SKM-1 treated with dmso at 0.1 percent for 144 hours (cell line): ENCODE measurements at regions not wholly inside any gene's neighbourhood (a gene's known extent, or its start where the extent isn't known, plus 50 kb on each side); places are given as distances from the start of the nearest gene placed in this dataset.
"Not testable (repeated sequence)": the region's sequence is repeated elsewhere in the genome, so short reads cannot be mapped to it uniquely, and the experiment has no call there.

Experiments used
- DNase-seq: peaks from one replicate; lab custom pipeline; 2025; ENCODE audit not compliant: unreplicated experiment; lab: John Stamatoyannopoulos, UW

GRCh38 chr5:108532129-108532445, 150.2 kb upstream of the FBXL17 start:
- not testable (repeated sequence) for DNase-seq

- no peak for DNase-seq
Measured at GRCh38 chr5:108531367-108532128, 149.7 kb upstream of the FBXL17 start.

GRCh38 chr5:108530706-108531105, 148.8 kb upstream of the FBXL17 start:
- DNase-seq = no peak

GRCh38 chr5:108529381-108529780, 147.5 kb upstream of the FBXL17 start:
- DNase-seq = no peak

- DNase-seq = no peak
Measured at GRCh38 chr5:108528655-108529054, 146.8 kb upstream of the FBXL17 start.

GRCh38 chr5:108524564-108524963, 142.7 kb upstream of the FBXL17 start:
- DNase-seq = no peak

GRCh38 chr5:108523360-108523759, 141.5 kb upstream of the FBXL17 start:
- no peak for DNase-seq

GRCh38 chr5:108521841-108522506, 140.1 kb upstream of the FBXL17 start:
- DNase-seq = peak; percentile 60

GRCh38 chr5:108521011-108521700, 139.3 kb upstream of the FBXL17 start:
- no peak for DNase-seq

- no peak for DNase-seq
Measured at GRCh38 chr5:108516785-108517184, 134.9 kb upstream of the FBXL17 start.

GRCh38 chr5:108515517-108516105, 133.7 kb upstream of the FBXL17 start:
- no peak for DNase-seq

GRCh38 chr5:108508979-108509378, 127.1 kb upstream of the FBXL17 start:
- DNase-seq = no peak

- DNase-seq = no peak
Measured at GRCh38 chr5:108507631-108508030, 125.7 kb upstream of the FBXL17 start.

GRCh38 chr5:108505608-108506007, 123.7 kb upstream of the FBXL17 start:
- no peak for DNase-seq

- DNase-seq = no peak
Measured at GRCh38 chr5:108504974-108505373, 123.1 kb upstream of the FBXL17 start.

GRCh38 chr5:108503986-108504385, 122.1 kb upstream of the FBXL17 start:
- no peak for DNase-seq

- not testable (repeated sequence) for DNase-seq
Measured at GRCh38 chr5:108495615-108496014, 113.7 kb upstream of the FBXL17 start.

GRCh38 chr5:108487951-108488350, 106.1 kb upstream of the FBXL17 start:
- no peak for DNase-seq

GRCh38 chr5:108484035-108484434, 102.1 kb upstream of the FBXL17 start:
- DNase-seq = no peak

- DNase-seq = no peak
Measured at GRCh38 chr5:108481355-108481931, 99.5 kb upstream of the FBXL17 start.

GRCh38 chr5:108472237-108472636, 90.3 kb upstream of the FBXL17 start:
- no peak for DNase-seq
